ENCODE measurements at regions not wholly inside any gene's neighbourhood (a gene's known extent, or its start where the extent isn't known, plus 50 kb on each side); places are given as distances from the start of the nearest gene placed in this dataset.

DNA sequence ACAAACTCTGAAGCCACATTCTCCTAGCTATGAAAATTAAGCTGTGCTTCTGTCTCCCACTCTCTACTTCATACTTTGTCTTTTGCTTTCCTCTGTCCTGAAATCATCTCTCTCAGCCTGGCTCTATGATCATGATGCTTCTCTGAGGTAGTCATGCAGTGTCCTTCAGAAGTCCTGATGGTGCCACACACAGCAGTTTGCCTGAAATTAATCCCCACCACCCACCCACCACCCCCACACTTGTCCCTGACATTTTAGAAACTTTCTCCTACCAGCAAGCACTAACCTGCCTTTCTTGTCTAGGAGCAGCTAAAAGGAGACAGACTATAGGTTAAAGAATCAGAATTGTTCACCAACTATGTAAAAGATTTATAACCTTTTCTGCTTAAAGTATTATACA, 282.2 kb upstream of the FAM174A start:
- Mint-ChIP-seq H3K4me1 (ENCODE audit: low read depth, unreplicated experiment) (no peaks in the 10 kb centered on the region), H3K27me3 (ENCODE audit: unreplicated experiment) (no peaks in the 10 kb centered on the region), H3K27ac (ENCODE audit: unreplicated experiment) (no peak overlapping the region), H3K36me3 (ENCODE audit: insufficient read depth, unreplicated experiment) (no peaks in the 10 kb centered on the region), H3K4me3 (ENCODE audit: low read depth, unreplicated experiment) (no peak overlapping the region), H3K9me3 (ENCODE audit: low read depth, unreplicated experiment) (peaks cover 4% of the 10 kb centered on the region)
- TF ChIP-seq, protein P1, sequence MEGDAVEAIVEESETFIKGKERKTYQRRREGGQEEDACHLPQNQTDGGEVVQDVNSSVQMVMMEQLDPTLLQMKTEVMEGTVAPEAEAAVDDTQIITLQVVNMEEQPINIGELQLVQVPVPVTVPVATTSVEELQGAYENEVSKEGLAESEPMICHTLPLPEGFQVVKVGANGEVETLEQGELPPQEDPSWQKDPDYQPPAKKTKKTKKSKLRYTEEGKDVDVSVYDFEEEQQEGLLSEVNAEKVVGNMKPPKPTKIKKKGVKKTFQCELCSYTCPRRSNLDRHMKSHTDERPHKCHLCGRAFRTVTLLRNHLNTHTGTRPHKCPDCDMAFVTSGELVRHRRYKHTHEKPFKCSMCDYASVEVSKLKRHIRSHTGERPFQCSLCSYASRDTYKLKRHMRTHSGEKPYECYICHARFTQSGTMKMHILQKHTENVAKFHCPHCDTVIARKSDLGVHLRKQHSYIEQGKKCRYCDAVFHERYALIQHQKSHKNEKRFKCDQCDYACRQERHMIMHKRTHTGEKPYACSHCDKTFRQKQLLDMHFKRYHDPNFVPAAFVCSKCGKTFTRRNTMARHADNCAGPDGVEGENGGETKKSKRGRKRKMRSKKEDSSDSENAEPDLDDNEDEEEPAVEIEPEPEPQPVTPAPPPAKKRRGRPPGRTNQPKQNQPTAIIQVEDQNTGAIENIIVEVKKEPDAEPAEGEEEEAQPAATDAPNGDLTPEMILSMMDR (IDR thresholded peaks at IDR 0.05; ENCODE audit: unreplicated experiment), result no peak
- intact Hi-C loops (cut with micrococcal nuclease; ENCODE audit: unreplicated experiment), result no loop called here
- CTCF ChIA-PET, result no interaction called here
- no peak for DNase-seq
- BruUV-seq (replicated peaks), result no TSS peak

DNA sequence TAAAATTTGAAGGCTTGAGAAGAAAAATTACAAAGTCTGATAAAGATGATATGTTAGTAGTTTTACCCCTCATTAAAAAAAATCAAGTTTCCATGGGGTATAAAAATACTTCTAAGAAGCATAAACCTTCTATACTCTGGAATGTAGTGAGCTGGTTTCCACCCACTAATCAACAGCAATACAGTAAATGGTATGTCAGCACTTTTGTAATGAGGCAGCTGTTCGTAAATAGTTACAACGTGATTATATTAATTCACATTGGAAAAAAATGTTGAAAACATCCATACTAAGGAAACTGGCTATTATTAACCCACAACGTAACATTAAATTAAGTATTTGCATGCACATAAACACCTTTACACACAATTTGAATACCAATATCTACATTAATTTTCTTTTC, 283.1 kb upstream of the FAM174A start:
- TF ChIP-seq, protein P1 (IDR thresholded peaks at IDR 0.05; ENCODE audit: unreplicated experiment), result no peak
- Mint-ChIP-seq H3K27me3 (ENCODE audit: unreplicated experiment) (no peaks in the 10 kb centered on the region), H3K36me3 (ENCODE audit: insufficient read depth, unreplicated experiment) (no peaks in the 10 kb centered on the region), H3K27ac (ENCODE audit: unreplicated experiment) (no peak overlapping the region), H3K4me3 (ENCODE audit: low read depth, unreplicated experiment) (no peak overlapping the region), H3K9me3 (ENCODE audit: low read depth, unreplicated experiment) (peaks cover 4% of the 10 kb centered on the region), H3K4me1 (ENCODE audit: low read depth, unreplicated experiment) (no peaks in the 10 kb centered on the region)
- no peak for DNase-seq
- CTCF ChIA-PET, result no interaction called here
- intact Hi-C loops (cut with micrococcal nuclease; ENCODE audit: unreplicated experiment), result no loop called here
- no TSS peak for BruUV-seq (replicated peaks)

GRCh38 chr5:100249884-100250269, 285.3 kb upstream of the FAM174A start:
- no peaks in the 10 kb centered on the region for H3K4me1 Mint-ChIP-seq (ENCODE audit: low read depth, unreplicated experiment)
- no peak overlapping the region for H3K27ac Mint-ChIP-seq (ENCODE audit: unreplicated experiment)
- no peaks in the 10 kb centered on the region for H3K27me3 Mint-ChIP-seq (ENCODE audit: unreplicated experiment)
- H3K9me3 Mint-ChIP-seq (ENCODE audit: low read depth, unreplicated experiment), result peaks cover 4% of the 10 kb centered on the region
- intact Hi-C loops (cut with micrococcal nuclease; ENCODE audit: unreplicated experiment), result no loop called here
- no peak overlapping the region for H3K4me3 Mint-ChIP-seq (ENCODE audit: low read depth, unreplicated experiment)
- BruUV-seq (replicated peaks), result no TSS peak
- no peaks in the 10 kb centered on the region for H3K36me3 Mint-ChIP-seq (ENCODE audit: insufficient read depth, unreplicated experiment)
- CTCF ChIA-PET, result no interaction called here
- TF ChIP-seq, protein P1 (IDR thresholded peaks at IDR 0.05; ENCODE audit: unreplicated experiment), result no peak
- DNase-seq, result no peak

- BruUV-seq (replicated peaks), result no TSS peak
- no peaks in the 10 kb centered on the region for H3K36me3 Mint-ChIP-seq (ENCODE audit: insufficient read depth, unreplicated experiment)
- no peak for DNase-seq
- no peak overlapping the region for H3K27ac Mint-ChIP-seq (ENCODE audit: unreplicated experiment)
- intact Hi-C loops (cut with micrococcal nuclease; ENCODE audit: unreplicated experiment), result no loop called here
- CTCF ChIA-PET, result no interaction called here
- no peak overlapping the region for H3K4me3 Mint-ChIP-seq (ENCODE audit: low read depth, unreplicated experiment)
- H3K9me3 Mint-ChIP-seq (ENCODE audit: low read depth, unreplicated experiment), result peaks cover 4% of the 10 kb centered on the region
- H3K4me1 Mint-ChIP-seq (ENCODE audit: low read depth, unreplicated experiment), result no peaks in the 10 kb centered on the region
- H3K27me3 Mint-ChIP-seq (ENCODE audit: unreplicated experiment), result no peaks in the 10 kb centered on the region
- TF ChIP-seq, protein P1 (IDR thresholded peaks at IDR 0.05; ENCODE audit: unreplicated experiment), result no peak
These were observed 285.8 kb upstream of the FAM174A start for GRCh38 chr5:100249211-100249883.
